GM12872 (cell line): ENCODE measurements at regions not wholly inside any gene's neighbourhood (a gene's known extent, or its start where the extent isn't known, plus 50 kb on each side); places are given as distances from the start of the nearest gene placed in this dataset.

ENCODE experiments used
- CTCF ChIP-seq: IDR thresholded peaks from 3 replicates; pipeline ENCODE4 v1.5.1; 2011; ENCODE audit warnings: low read depth, mild to moderate bottlenecking, low read length, moderate library complexity; ENCODE audit not compliant: insufficient read depth

DNA sequence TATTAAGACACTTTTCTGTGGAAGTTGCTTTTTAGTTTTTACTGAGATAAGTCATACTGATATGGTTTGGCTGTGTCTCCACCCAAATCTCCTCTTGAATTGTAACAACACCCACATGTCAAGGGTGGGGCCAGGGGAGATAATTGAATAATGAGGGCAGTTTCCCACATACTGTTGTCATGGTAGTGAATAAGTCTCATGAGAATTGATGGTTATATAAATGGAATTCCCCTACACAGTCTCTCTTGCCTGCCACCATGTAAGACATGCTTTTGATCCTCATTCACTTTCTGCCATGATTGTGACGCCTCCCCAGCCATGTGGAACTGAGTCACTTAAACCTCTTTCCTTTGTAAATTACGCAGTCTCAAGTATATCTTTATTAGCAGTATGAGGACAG, 1340.4 kb downstream of the SLITRK5 start:
- no peak for TF ChIP-seq CTCF

GRCh38 chr13:89027694-89028306, 1356.6 kb downstream of the SLITRK5 start:
- no peak for TF ChIP-seq CTCF

DNA sequence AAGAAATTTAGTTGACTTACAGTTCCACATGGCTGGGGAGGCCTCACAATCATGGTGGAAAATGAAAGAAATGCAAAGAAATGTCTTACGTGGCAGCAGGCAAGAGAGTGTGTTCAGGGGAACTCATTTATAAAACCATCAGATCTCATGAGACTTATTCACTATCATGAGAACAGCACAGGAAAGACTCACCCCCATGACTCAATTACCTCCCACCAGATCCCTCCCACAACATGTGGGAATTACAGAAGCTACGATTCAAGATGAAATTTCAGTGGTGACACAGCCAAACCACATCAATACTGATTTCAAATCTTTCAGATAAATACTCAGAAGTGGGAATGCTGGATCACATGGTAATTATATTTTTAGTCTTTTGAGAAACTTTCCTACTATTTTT, 1357.9 kb downstream of the SLITRK5 start:
- no peak for TF ChIP-seq CTCF

GRCh38 chr13:89034015-89034414, 1362.8 kb downstream of the SLITRK5 start:
- TF ChIP-seq CTCF = no peak

GRCh38 chr13:89052699-89053098, 1381.5 kb downstream of the SLITRK5 start:
- TF ChIP-seq CTCF = no peak

DNA sequence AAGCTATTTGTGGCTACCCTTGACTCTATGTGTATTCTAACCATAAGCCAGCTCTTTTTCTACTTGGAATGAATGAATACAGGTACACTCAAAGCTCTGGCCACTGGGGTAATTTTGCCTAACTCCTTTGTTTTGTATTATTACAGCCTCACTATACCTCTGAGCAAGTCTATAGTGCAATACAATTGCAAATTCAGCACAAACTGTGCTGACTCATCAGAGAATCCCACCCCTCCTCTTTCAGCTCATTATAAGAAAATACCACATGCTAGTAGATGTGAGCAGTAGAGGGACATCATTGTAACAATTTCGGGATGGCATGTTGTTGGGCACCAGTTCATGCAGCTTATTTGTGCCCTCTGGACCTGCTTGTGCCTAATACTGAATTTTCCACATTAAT, 1382.2 kb downstream of the SLITRK5 start:
- TF ChIP-seq CTCF = no peak

DNA sequence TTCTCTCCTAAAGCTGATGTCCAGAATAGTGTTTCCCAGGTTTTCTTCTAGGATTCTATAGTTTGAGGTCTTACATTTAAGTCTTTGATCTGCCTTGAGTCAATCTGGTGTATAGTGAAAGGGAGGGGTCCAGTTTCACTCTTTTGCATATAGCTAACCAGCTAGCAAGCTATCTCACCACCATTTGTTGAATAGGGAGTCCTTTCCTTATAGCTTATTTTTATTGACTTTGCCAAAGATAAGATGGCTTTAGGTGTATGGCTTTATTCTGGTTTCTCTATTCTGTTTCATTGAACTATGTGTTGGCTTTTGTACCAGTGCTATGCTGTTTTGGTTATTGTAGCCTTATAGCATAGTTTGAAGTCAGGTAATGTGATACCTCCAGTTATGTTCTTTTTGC, 1386.1 kb downstream of the SLITRK5 start:
- no peak for TF ChIP-seq CTCF

GRCh38 chr13:89057862-89058261, 1386.7 kb downstream of the SLITRK5 start:
- no peak for TF ChIP-seq CTCF
